ENCODE measurements at regions not wholly inside any gene's neighbourhood (a gene's known extent, or its start where the extent isn't known, plus 50 kb on each side); places are given as distances from the start of the nearest gene placed in this dataset.

GRCh38 chr9:129347316-129348120, 169.5 kb upstream of the IER5L start:
- DNase-seq (ENCODE audit: low spot score in 2 of 2): no peak
- Histone ChIP-seq H3K4me1 (peaks cover 8% of the 10 kb centered on the region), H3K36me3 (replicated peaks) (no peaks in the 10 kb centered on the region), H3K27me3 (ENCODE audit: low read depth) (no peaks in the 10 kb centered on the region), H3K9me3 (no peaks in the 10 kb centered on the region), H3K4me3 (no peak overlapping the region)
- in situ Hi-C loops (cut with MboI; ENCODE audit: low sequenced_read_pairs): no loop called here

DNA sequence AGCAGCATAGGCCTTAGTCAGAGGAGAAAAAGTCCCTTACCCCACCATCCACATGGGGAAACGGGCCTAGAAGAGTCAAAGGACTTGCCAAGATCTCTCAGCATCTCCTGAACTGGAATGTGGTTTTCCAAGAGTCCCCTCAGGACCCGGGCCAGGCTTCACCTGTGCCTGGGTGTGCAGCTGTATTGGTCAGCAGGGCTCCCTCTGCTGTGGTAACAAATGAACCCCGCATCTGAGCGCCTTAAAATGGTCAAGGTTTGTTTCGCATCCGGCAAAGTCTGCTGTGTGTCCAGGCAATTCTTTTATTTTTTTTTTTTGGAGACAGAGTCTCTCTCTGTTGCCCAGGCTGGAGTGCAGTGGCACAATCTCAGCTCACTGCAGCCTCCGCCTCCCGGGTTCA, 168.0 kb upstream of the IER5L start:
- in situ Hi-C loops (cut with MboI; ENCODE audit: low sequenced_read_pairs): no loop called here
- no peaks in the 10 kb centered on the region for H3K36me3 ChIP-seq (replicated peaks)

GRCh38 chr9:129344641-129345495, 166.8 kb upstream of the IER5L start:
- H3K4me3 ChIP-seq: no peak overlapping the region
- no peaks in the 10 kb centered on the region for H3K36me3 ChIP-seq (replicated peaks)
- DNase-seq (ENCODE audit: low spot score in 2 of 2): no peak
- H3K9me3 ChIP-seq: no peaks in the 10 kb centered on the region
- in situ Hi-C loops (cut with MboI; ENCODE audit: low sequenced_read_pairs): no loop called here
- H3K27me3 ChIP-seq (ENCODE audit: low read depth): no peaks in the 10 kb centered on the region
- no peaks in the 10 kb centered on the region for H3K4me1 ChIP-seq

More for the DNA sequence above, 168.0 kb upstream of the IER5L start:
- no peaks in the 10 kb centered on the region for H3K9me3 ChIP-seq
- H3K4me3 ChIP-seq: no peak overlapping the region
- H3K4me1 ChIP-seq: no peaks in the 10 kb centered on the region
- no peaks in the 10 kb centered on the region for H3K27me3 ChIP-seq (ENCODE audit: low read depth)
- DNase-seq (ENCODE audit: low spot score in 2 of 2): no peak

GRCh38 chr9:129343424-129344375, 165.6 kb upstream of the IER5L start:
- no peak for DNase-seq (ENCODE audit: low spot score in 2 of 2)
- Histone ChIP-seq H3K4me3 (no peak overlapping the region), H3K27me3 (ENCODE audit: low read depth) (no peaks in the 10 kb centered on the region)

GRCh38 chr9:129342591-129343423, 164.7 kb upstream of the IER5L start:
- Histone ChIP-seq H3K27me3 (ENCODE audit: low read depth) (no peaks in the 10 kb centered on the region), H3K36me3 (replicated peaks) (no peaks in the 10 kb centered on the region), H3K4me3 (no peak overlapping the region), H3K9me3 (no peaks in the 10 kb centered on the region), H3K4me1 (no peaks in the 10 kb centered on the region)
- DNase-seq (ENCODE audit: low spot score in 2 of 2): no peak
- in situ Hi-C loops (cut with MboI; ENCODE audit: low sequenced_read_pairs): no loop called here

More at GRCh38 chr9:129343424-129344375, 165.6 kb upstream of the IER5L start:
- no peaks in the 10 kb centered on the region for H3K4me1 ChIP-seq
- in situ Hi-C loops (cut with MboI; ENCODE audit: low sequenced_read_pairs): no loop called here
- H3K36me3 ChIP-seq (replicated peaks): no peaks in the 10 kb centered on the region
- no peaks in the 10 kb centered on the region for H3K9me3 ChIP-seq

- no peak for DNase-seq (ENCODE audit: low spot score in 2 of 2)
- in situ Hi-C loops (cut with MboI; ENCODE audit: low sequenced_read_pairs): no loop called here
- Histone ChIP-seq H3K36me3 (replicated peaks) (no peaks in the 10 kb centered on the region), H3K4me1 (no peaks in the 10 kb centered on the region), H3K27me3 (ENCODE audit: low read depth) (no peaks in the 10 kb centered on the region), H3K9me3 (no peaks in the 10 kb centered on the region), H3K4me3 (no peak overlapping the region)
Observed at GRCh38 chr9:129341987-129342348, 163.9 kb upstream of the IER5L start.

DNA sequence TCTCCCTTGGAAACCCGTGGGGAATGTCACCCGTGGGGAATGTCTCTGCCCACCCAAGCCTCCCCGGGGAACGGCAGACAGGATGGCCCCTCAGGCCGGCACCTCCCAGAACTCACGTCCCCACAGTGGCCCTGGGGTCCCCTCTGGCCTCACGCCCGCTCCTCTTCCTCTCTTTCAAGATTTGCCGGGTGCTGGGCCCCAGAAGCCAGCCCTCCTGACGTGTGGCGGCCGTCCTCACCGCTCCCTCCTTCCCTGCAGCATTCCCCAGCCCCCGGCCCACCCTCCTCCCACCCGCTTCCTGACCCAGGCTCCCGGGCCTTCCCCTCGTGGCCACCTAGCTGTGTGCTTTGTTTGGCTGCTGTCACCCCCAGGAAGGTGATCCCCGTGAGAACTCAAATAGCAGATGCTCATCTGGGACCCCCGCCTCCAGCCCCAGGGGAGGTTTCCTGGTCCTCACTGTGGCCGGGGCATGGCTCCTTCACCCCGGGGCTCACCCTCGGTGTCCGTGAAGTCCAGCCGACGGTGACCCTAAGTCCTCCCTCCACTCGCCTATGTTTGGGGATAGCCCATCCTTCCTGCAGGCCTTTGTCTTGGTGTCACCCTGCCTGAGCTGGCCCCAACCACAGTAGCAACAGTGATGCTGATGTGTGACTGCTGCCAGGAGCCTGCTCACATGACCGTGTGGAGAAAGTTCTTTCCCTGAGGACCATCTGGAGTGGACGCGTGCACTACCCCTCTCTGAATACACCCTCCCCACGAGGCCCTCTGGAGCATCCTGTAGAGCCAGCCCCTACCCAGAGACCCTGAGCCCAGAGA, 163.3 kb upstream of the IER5L start:
- Histone ChIP-seq H3K36me3 (replicated peaks) (no peaks in the 10 kb centered on the region), H3K4me3 (no peak overlapping the region), H3K27me3 (ENCODE audit: low read depth) (no peaks in the 10 kb centered on the region), H3K4me1 (no peaks in the 10 kb centered on the region), H3K9me3 (no peaks in the 10 kb centered on the region)
- in situ Hi-C loops (cut with MboI; ENCODE audit: low sequenced_read_pairs): no loop called here
- no peak for DNase-seq (ENCODE audit: low spot score in 2 of 2)

GRCh38 chr9:129340427-129341170, 162.5 kb upstream of the IER5L start:
- H3K27me3 ChIP-seq (ENCODE audit: low read depth): no peaks in the 10 kb centered on the region
- H3K4me3 ChIP-seq: no peak overlapping the region
- H3K36me3 ChIP-seq (replicated peaks): no peaks in the 10 kb centered on the region
- no peaks in the 10 kb centered on the region for H3K9me3 ChIP-seq
- H3K4me1 ChIP-seq: no peaks in the 10 kb centered on the region
- in situ Hi-C loops (cut with MboI; ENCODE audit: low sequenced_read_pairs): no loop called here
- no peak for DNase-seq (ENCODE audit: low spot score in 2 of 2)

GRCh38 chr9:129339539-129340157, 161.6 kb upstream of the IER5L start:
- peaks cover 3% of the 10 kb centered on the region for H3K4me1 ChIP-seq
- no peak for DNase-seq (ENCODE audit: low spot score in 2 of 2)
- H3K9me3 ChIP-seq: no peaks in the 10 kb centered on the region
- in situ Hi-C loops (cut with MboI; ENCODE audit: low sequenced_read_pairs): no loop called here
- H3K27me3 ChIP-seq (ENCODE audit: low read depth): no peaks in the 10 kb centered on the region
- no peaks in the 10 kb centered on the region for H3K36me3 ChIP-seq (replicated peaks)
- H3K4me3 ChIP-seq: no peak overlapping the region

GRCh38 chr9:129338724-129339430, 160.8 kb upstream of the IER5L start:
- H3K36me3 ChIP-seq (replicated peaks): no peaks in the 10 kb centered on the region
- in situ Hi-C loops (cut with MboI; ENCODE audit: low sequenced_read_pairs): no loop called here
- H3K9me3 ChIP-seq: no peaks in the 10 kb centered on the region
- H3K4me3 ChIP-seq: no peak overlapping the region
- H3K27me3 ChIP-seq (ENCODE audit: low read depth): no peaks in the 10 kb centered on the region
- peaks cover 11% of the 10 kb centered on the region for H3K4me1 ChIP-seq
- no peak for DNase-seq (ENCODE audit: low spot score in 2 of 2)

All from HAP-1 (cell line).